ENCODE measurements at regions not wholly inside any gene's neighbourhood (a gene's known extent, or its start where the extent isn't known, plus 50 kb on each side); places are given as distances from the start of the nearest gene placed in this dataset.

DNA sequence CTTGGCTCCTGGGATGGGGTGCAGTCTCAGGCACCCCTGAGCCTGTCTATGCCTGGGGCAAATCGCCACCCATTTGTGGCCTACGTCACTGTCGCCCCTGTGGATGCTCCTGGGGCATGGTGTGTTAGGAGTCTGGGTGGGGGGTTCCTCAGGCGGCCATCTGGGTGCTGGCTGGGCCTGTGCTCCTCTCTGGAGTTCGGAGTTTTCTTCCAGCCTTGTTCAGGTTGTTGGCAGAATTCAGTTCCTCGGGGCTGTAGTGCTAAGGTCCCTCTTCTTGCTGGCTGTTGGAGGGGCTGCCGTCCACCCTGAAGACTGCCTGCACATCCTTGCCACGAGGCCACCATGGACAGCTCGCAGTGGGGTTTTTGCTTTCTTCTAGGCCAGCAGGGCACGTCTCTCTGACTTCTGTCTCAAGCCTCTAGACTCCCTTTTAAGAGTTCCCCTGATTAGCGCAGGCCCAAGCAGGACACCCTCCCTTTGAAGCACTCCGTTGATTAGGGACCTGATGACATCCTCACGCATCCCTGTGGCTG, 86.7 kb upstream of the C1orf174 start:
- TF ChIP-seq CTCF (IDR thresholded peaks at IDR 0.05) (no peak), POLR2A (IDR thresholded peaks at IDR 0.05) (no peak), EP300 (IDR thresholded peaks at IDR 0.05) (no peak)

Measured in tibial nerve (tissue), 4 donors.